Transverse colon (tissue), 4 donors: ENCODE measurements at regions not wholly inside any gene's neighbourhood (a gene's known extent, or its start where the extent isn't known, plus 50 kb on each side); places are given as distances from the start of the nearest gene placed in this dataset.

ENCODE experiments used
- DNase-seq: peaks from one replicate; pipeline ENCODE4 v3.0.0-alpha.2; 2019
- H3K27ac ChIP-seq, 4 donors: fragments of 200-600 bp; sonication (generic); 2 replicates each; pipeline ENCODE4 v1.5.1; 2016 to 2018; ENCODE audit warnings: inconsistent platforms in 4 of 4
- H3K27me3 ChIP-seq: fragments of 200-600 bp; sonication (generic); 2 replicates; pipeline ENCODE4 v1.5.1; 2017; ENCODE audit warnings: inconsistent platforms
- H3K36me3 ChIP-seq, 4 donors: fragments of 200-600 bp; sonication (generic); 2 replicates each; pipeline ENCODE4 v1.5.1; 2017 to 2019; ENCODE audit warnings: inconsistent platforms in 4 of 4
- H3K4me1 ChIP-seq, 4 donors: fragments of 200-600 bp; sonication (generic); 2 replicates each; pipeline ENCODE4 v1.5.1; 2017 to 2020; ENCODE audit warnings: inconsistent platforms in 4 of 4
- H3K4me3 ChIP-seq, 4 donors: fragments of 200-600 bp; sonication (generic); 1 replicate in 1 of 4; 2 replicates in 3 of 4; pipeline versions ENCODE4 v1.5.1 to v1.6.1; 2017 to 2019; ENCODE audit warnings: inconsistent platforms in 4 of 4
- H3K9me3 ChIP-seq, 2 donors: fragments of 200-600 bp; sonication (generic); 2 replicates each; pipeline ENCODE4 v1.5.1; 2017 to 2019; ENCODE audit warnings: inconsistent platforms in 2 of 2
- CTCF ChIP-seq, 5 experiments: fragments of 200-600 bp in 3 of 5; fragments of 450-650 bp in 2 of 5; sonication (generic) in 3 of 5; IDR thresholded peaks; 1 replicate in 2 of 5; 2 replicates in 3 of 5; pipeline ENCODE4 v1.5.1; 2016 to 2017; ENCODE audit warnings: antibody characterized with exemption in 5 of 5, inconsistent platforms in 3 of 5, mild to moderate bottlenecking in 2 of 5, moderate library complexity in 1 of 5
- EP300 ChIP-seq: sonication (generic); formaldehyde crosslinking; IDR thresholded peaks from one replicate; pipeline ENCODE4 v1.6.1; 2017; ENCODE audit warnings: antibody characterized with exemption, low read depth
- POLR2A ChIP-seq: fragments of 450-650 bp; IDR thresholded peaks from one replicate; pipeline ENCODE4 v1.6.1; 2016; ENCODE audit warnings: antibody characterized with exemption, mild to moderate bottlenecking, moderate library complexity
- POLR2AphosphoS5 ChIP-seq, 3 donors: sonication (generic); formaldehyde crosslinking; IDR thresholded peaks; one replicate each; pipeline ENCODE4 v1.6.1; 2016; ENCODE audit warnings: antibody characterized with exemption in 3 of 3
- WGBS, 2 donors: methylation state at CpG; one replicate each; pipeline ENCODE4 v1.1.5; 2018; ENCODE audit warnings: low coverage in 1 of 2; 5-methylcytosine and 5-hydroxymethylcytosine counted together
- in situ Hi-C, 4 donors: fragments of 200-750 bp; cut with MboI; loops; one replicate each; pipeline versions ENCODE4 v1.15.0 to v1.15.1; 2017; ENCODE audit warnings: low sequenced_read_pairs in 3 of 4, low pct_ligation_motif_present in 1 of 4, low pct_unique_long_range_greater_than_20kb in 1 of 4
- intact Hi-C: fragments of 100-400 bp; cut with DNase I; formaldehyde crosslinking; loops from one replicate; pipeline ENCODE4 v1.15.1; 2023; ENCODE audit warnings: low total_unique reads

DNA sequence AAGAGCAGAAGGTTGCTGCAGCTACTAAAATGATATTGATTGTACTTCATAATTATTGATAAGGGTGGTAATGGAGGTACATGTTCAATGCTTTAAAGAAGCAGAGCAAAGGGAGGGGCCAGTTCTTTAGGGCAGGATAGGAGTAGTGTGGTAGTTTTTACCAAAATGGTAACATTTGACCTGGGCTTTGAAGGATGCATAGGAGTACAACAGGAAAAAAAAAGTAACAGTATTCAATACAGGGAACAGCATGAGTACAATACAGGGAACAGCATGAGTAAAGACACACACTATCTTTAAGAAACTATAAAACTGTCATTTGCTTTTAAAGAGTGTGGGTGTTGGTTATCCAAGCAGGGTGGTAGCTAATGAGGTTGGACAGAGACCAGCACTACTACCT, 215.0 kb upstream of the CRY1 start:
- Histone ChIP-seq H3K27ac (no peak overlapping the region), H3K36me3 (no peaks in the 10 kb centered on the region), H3K4me3 (no peak overlapping the region), H3K27me3 (peaks cover 23% of the 10 kb centered on the region), H3K9me3 (no peaks in the 10 kb centered on the region), H3K4me1 (no peaks in the 10 kb centered on the region)
- no peak for TF ChIP-seq POLR2A
- TF ChIP-seq POLR2AphosphoS5 (IDR thresholded peaks at IDR 0.05), result no peak
- no peak for TF ChIP-seq CTCF (IDR thresholded peaks at IDR 0.05)
- TF ChIP-seq EP300, result no peak
- in situ Hi-C loops, result no loop called here
- intact Hi-C loops, result no loop called here
- no peak for DNase-seq

- H3K4me3 ChIP-seq, result no peak overlapping the region
- peaks cover 23% of the 10 kb centered on the region for H3K27me3 ChIP-seq
- WGBS, 2 donors, result 37 to 59% methylated on average over 4 of the region's 4 CpGs
- no peaks in the 10 kb centered on the region for H3K36me3 ChIP-seq
- in situ Hi-C loops (no loop called here), intact Hi-C loops (no loop called here)
- H3K9me3 ChIP-seq, result no peaks in the 10 kb centered on the region
- no peak overlapping the region for H3K27ac ChIP-seq
- TF ChIP-seq CTCF (IDR thresholded peaks at IDR 0.05), result no peak
- no peak for TF ChIP-seq POLR2A
- no peak for TF ChIP-seq POLR2AphosphoS5 (IDR thresholded peaks at IDR 0.05)
- TF ChIP-seq EP300, result no peak
- no peaks in the 10 kb centered on the region for H3K4me1 ChIP-seq
- no peak for DNase-seq
Measured at GRCh38 chr12:107309020-107309419, 215.7 kb upstream of the CRY1 start.

DNA sequence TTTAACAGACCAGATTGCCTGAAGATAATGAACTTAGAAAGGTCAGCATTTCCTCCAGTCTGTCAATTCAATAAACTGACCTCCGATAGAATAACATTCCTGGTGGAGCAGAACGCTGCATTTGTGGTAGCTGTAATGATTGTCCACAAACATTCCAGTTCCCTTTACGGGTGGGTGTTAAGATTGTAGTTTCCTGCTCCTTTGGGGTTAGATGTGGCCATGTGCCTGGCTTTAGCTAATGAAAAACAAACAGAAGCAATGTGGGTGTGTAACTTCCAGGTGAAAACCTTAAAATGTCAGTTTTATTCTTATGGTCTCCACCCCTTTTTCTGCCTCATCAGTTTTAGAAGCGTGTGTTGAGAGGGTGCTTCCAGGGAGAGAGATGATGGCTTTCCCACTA, 217.3 kb upstream of the CRY1 start:
- Histone ChIP-seq H3K36me3 (no peaks in the 10 kb centered on the region), H3K27ac (no peak overlapping the region), H3K27me3 (peaks cover 23% of the 10 kb centered on the region), H3K9me3 (no peaks in the 10 kb centered on the region), H3K4me1 (no peaks in the 10 kb centered on the region), H3K4me3 (no peak overlapping the region)
- intact Hi-C loops, result no loop called here
- TF ChIP-seq EP300, result no peak
- no peak for TF ChIP-seq CTCF (IDR thresholded peaks at IDR 0.05)
- no peak for TF ChIP-seq POLR2A
- TF ChIP-seq POLR2AphosphoS5 (IDR thresholded peaks at IDR 0.05), result no peak
- in situ Hi-C loops, result no loop called here
- DNase-seq, result no peak
- WGBS, 2 donors, result 33 to 42% methylated on average over 1 to 4 of the region's 4 CpGs

GRCh38 chr12:107311682-107312081, 218.3 kb upstream of the CRY1 start:
- intact Hi-C loops, result no loop called here

More at GRCh38 chr12:107311682-107312081, 218.3 kb upstream of the CRY1 start:
- H3K27me3 ChIP-seq, result peaks cover 33% of the 10 kb centered on the region
- 66 to 100% methylated on average over 1 to 5 of the region's 5 CpGs for WGBS, 2 donors
- in situ Hi-C loops, result no loop called here
- H3K4me1 ChIP-seq, result no peaks in the 10 kb centered on the region
- no peaks in the 10 kb centered on the region for H3K36me3 ChIP-seq
- DNase-seq, result no peak
- no peak overlapping the region for H3K27ac ChIP-seq
- no peak overlapping the region for H3K4me3 ChIP-seq
- TF ChIP-seq CTCF (IDR thresholded peaks at IDR 0.05), result no peak
- TF ChIP-seq EP300, result no peak
- TF ChIP-seq POLR2A, result no peak
- TF ChIP-seq POLR2AphosphoS5 (IDR thresholded peaks at IDR 0.05), result no peak
- H3K9me3 ChIP-seq, result no peaks in the 10 kb centered on the region
